Mesothelial cell of epicardium (in vitro differentiated cells): ENCODE measurements at regions not wholly inside any gene's neighbourhood (a gene's known extent, or its start where the extent isn't known, plus 50 kb on each side); places are given as distances from the start of the nearest gene placed in this dataset.

Source experiments
- DNase-seq, 2 experiments: peaks; one replicate each; pipeline ENCODE4 v3.0.0; 2021; ENCODE audit warnings: low spot score in 2 of 2; ENCODE audit not compliant: unreplicated experiment in 2 of 2
- H3K27ac Mint-ChIP-seq: 2 replicates; pipeline ENCODE4 v1.8.0; 2021; ENCODE audit warnings: mixed read lengths
- H3K27me3 Mint-ChIP-seq: 2 replicates; pipeline ENCODE4 v1.8.0; 2021; ENCODE audit warnings: low read depth, mixed read lengths
- H3K36me3 Mint-ChIP-seq: 2 replicates; pipeline ENCODE4 v1.8.0; 2021; ENCODE audit warnings: mixed read lengths
- H3K4me1 Mint-ChIP-seq: 2 replicates; pipeline ENCODE4 v1.8.0; 2021; ENCODE audit warnings: mixed read lengths
- H3K4me3 Mint-ChIP-seq: 2 replicates; pipeline ENCODE4 v1.8.0; 2021; ENCODE audit warnings: mild to moderate bottlenecking, moderate library complexity, mixed read lengths
- H3K9me3 Mint-ChIP-seq: 2 replicates; pipeline ENCODE4 v1.8.0; 2021; ENCODE audit warnings: mixed read lengths
- TF ChIP-seq, protein P1 (sequence below): fragments of 200-600 bp; sonication (generic); IDR thresholded peaks from one replicate; pipeline ENCODE4 v1.5.0; 2021; ENCODE audit warnings: antibody characterized with exemption; ENCODE audit not compliant: unreplicated experiment

DNA sequence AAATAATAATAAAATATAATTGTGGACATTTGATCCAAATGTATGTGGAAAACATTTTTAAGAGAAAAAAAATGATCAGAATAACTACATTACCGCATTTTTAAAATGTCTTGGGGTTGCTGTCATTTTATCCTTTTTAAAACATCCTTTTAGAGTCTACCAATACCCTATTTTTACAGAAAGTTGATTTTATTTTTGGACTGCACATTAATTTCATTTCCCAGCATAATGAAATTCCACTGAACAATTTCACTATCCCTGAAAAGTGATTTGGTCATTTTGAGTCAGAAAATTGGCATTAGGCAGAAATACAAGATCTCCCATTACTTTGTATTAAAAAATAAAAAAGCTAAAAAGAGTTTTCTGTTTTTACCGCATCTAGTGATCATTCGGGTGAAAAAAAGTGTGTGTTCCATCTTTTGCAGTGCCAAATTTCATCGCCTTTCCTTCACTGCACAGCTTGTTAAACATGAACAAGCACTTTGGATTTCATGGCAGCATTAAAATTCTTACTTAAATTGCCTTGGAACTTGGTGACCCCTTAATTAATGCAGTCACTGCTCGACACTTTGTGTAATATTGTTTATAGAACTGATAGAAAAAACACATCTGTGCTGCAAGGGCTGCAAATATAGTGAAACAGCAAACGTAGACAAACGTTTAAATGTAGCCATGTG is 611.7 kb downstream of the TSN start:
- no peak overlapping the region for H3K27ac Mint-ChIP-seq

DNA sequence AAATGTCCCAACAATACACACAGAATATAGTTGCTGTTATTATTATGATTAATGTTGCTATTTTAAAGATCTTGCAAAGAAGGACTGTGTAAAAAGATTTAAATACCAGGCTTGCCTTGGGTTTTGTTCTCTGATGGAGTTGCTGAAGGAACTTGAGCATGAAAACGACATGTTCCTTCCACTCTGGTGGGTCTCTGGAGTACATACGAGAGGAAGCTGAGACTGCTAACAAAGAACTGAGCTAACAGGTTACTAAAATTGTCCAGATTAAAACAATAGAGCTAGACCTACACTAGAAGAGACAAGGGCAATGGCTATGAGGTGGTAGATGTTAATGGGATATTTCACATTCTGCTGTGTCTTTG is 612.2 kb downstream of the TSN start:
- DNase-seq = no peak
- peaks cover 2% of the 10 kb centered on the region for H3K27me3 Mint-ChIP-seq
- TF ChIP-seq, protein P1, sequence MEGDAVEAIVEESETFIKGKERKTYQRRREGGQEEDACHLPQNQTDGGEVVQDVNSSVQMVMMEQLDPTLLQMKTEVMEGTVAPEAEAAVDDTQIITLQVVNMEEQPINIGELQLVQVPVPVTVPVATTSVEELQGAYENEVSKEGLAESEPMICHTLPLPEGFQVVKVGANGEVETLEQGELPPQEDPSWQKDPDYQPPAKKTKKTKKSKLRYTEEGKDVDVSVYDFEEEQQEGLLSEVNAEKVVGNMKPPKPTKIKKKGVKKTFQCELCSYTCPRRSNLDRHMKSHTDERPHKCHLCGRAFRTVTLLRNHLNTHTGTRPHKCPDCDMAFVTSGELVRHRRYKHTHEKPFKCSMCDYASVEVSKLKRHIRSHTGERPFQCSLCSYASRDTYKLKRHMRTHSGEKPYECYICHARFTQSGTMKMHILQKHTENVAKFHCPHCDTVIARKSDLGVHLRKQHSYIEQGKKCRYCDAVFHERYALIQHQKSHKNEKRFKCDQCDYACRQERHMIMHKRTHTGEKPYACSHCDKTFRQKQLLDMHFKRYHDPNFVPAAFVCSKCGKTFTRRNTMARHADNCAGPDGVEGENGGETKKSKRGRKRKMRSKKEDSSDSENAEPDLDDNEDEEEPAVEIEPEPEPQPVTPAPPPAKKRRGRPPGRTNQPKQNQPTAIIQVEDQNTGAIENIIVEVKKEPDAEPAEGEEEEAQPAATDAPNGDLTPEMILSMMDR = no peak
- no peaks in the 10 kb centered on the region for H3K36me3 Mint-ChIP-seq
- no peak overlapping the region for H3K27ac Mint-ChIP-seq
- peaks cover 7% of the 10 kb centered on the region for H3K9me3 Mint-ChIP-seq
- no peak overlapping the region for H3K4me3 Mint-ChIP-seq
- no peaks in the 10 kb centered on the region for H3K4me1 Mint-ChIP-seq

More for the DNA sequence above, 611.7 kb downstream of the TSN start:
- Mint-ChIP-seq H3K9me3 (peaks cover 2% of the 10 kb centered on the region), H3K4me1 (no peaks in the 10 kb centered on the region), H3K4me3 (no peak overlapping the region), H3K36me3 (no peaks in the 10 kb centered on the region), H3K27me3 (peaks cover 2% of the 10 kb centered on the region)
- no peak for DNase-seq
- TF ChIP-seq, protein P1 = no peak

DNA sequence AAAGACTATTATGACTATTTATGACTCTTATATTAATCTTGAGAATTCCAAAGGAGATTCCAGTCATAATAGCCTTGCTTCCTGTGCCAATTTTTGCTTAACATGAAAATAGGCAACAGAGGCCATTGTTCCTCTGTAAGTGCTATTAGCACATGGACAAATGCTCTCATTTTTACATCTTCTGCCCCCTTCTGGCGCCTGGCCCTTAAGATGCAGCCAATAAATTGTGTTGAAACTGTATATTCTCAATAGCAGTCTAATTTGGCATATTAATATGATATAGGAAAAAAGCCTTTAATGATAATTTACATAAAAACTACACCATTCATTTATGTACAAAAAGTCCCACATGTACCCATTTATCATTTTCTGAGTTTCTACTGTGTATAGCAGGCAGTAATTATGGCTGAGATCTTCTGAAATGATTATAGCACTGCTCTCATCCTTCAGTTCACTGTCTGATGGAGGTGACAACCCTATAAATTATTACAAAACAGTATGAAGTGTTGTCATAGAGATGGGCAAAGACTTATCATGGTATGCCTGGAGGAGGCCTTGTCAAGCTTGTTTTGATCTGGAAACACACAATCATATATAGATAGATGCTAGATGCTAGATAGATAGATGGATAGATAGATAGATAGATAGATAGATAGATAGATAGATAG is 613.3 kb downstream of the TSN start:
- Mint-ChIP-seq H3K27me3 (no peaks in the 10 kb centered on the region), H3K36me3 (no peaks in the 10 kb centered on the region), H3K27ac (no peak overlapping the region), H3K4me3 (no peak overlapping the region), H3K4me1 (no peaks in the 10 kb centered on the region), H3K9me3 (peaks cover 18% of the 10 kb centered on the region)
- TF ChIP-seq, protein P1 = no peak
- DNase-seq = no peak

DNA sequence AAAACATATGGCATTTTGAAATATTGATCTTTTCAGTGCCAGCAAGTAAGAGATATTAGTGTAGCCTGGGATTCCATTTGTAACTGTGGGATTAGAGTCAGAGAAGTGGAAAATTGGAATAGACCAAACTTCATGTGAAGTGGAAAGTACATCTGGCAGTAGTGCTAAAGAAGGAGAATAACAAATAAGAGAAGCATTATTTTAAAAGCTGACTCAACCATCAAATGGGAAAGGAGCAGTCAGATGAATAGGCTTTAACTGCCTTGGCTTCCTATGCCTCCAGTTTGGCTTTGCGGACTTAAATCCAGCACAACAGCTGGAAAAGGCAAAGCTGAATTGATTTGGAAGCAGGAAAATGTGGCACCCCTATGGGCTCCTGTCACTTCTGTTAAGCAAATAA is 623.1 kb downstream of the TSN start:
- no peak for DNase-seq
- Mint-ChIP-seq H3K4me1 (no peaks in the 10 kb centered on the region), H3K9me3 (peaks cover 3% of the 10 kb centered on the region), H3K36me3 (no peaks in the 10 kb centered on the region), H3K27me3 (peaks cover 18% of the 10 kb centered on the region), H3K4me3 (no peak overlapping the region), H3K27ac (no peak overlapping the region)
- TF ChIP-seq, protein P1 = no peak

DNA sequence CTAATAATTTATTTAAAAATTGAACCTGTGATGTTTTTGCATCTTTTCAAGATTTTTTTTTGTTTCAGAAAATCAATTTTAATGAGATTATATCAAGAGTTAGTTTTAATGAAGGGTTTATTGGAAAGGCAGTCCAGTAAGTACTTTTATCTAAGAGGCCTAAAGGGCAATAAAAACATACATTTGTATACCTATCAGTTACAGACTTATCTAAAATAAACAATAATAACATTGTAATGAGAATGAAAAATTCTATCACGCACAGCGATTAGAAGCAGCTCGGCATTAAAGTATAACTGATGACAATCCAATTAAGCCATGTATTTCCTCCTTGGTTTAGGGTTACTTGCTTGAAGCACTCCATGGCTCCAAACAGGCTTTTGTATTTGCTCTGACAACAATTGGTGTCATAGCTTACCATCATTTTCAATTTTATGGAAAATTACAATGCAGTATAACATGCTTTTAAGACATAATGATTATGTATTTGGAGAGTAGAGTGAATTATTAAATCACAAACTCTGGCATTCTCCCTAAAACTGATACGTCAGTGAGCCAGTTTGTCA is 629.4 kb downstream of the TSN start:
- Mint-ChIP-seq H3K4me3 (no peak overlapping the region), H3K27ac (no peak overlapping the region), H3K4me1 (peaks cover 6% of the 10 kb centered on the region), H3K27me3 (peaks cover 17% of the 10 kb centered on the region), H3K36me3 (no peaks in the 10 kb centered on the region), H3K9me3 (peaks cover 23% of the 10 kb centered on the region)
- TF ChIP-seq, protein P1 = no peak
- DNase-seq = no peak
